ENCODE measurements at regions not wholly inside any gene's neighbourhood (a gene's known extent, or its start where the extent isn't known, plus 50 kb on each side); places are given as distances from the start of the nearest gene placed in this dataset.

- intact Hi-C loops (cut with DNase I): no loop called here
- Histone ChIP-seq H3K9me3 (peaks cover 3% of the 10 kb centered on the region), H3K27me3 (ENCODE audit: low read depth) (no peaks in the 10 kb centered on the region), H3K27ac (no peak overlapping the region), H3K36me3 (no peaks in the 10 kb centered on the region), H3K4me3 (no peak overlapping the region), H3K4me1 (no peaks in the 10 kb centered on the region)
- DNase-seq (no peak), ATAC-seq (no peak)
- no peak for TF ChIP-seq CTCF (IDR thresholded peaks at IDR 0.05)
Measured at GRCh38 chr2:59398081-59398480, 1155.4 kb downstream of the BCL11A start.

GRCh38 chr2:59395119-59395518 lies 1154.0 kb upstream of the FANCL start:
- no peak for TF ChIP-seq CTCF (IDR thresholded peaks at IDR 0.05)
- no peak for ATAC-seq
- intact Hi-C loops (cut with DNase I): no loop called here
- H3K27me3 ChIP-seq (ENCODE audit: low read depth): no peaks in the 10 kb centered on the region
- no peak overlapping the region for H3K27ac ChIP-seq
- no peaks in the 10 kb centered on the region for H3K4me1 ChIP-seq
- no peak overlapping the region for H3K4me3 ChIP-seq
- no peak for DNase-seq
- H3K36me3 ChIP-seq: no peaks in the 10 kb centered on the region
- no peaks in the 10 kb centered on the region for H3K9me3 ChIP-seq

- H3K27ac ChIP-seq: no peak overlapping the region
- H3K27me3 ChIP-seq (ENCODE audit: low read depth): no peaks in the 10 kb centered on the region
- H3K36me3 ChIP-seq: no peaks in the 10 kb centered on the region
- DNase-seq: no peak
- intact Hi-C loops (cut with DNase I): no loop called here
- no peak overlapping the region for H3K4me3 ChIP-seq
- H3K4me1 ChIP-seq: no peaks in the 10 kb centered on the region
- no peak for TF ChIP-seq CTCF (IDR thresholded peaks at IDR 0.05)
- no peaks in the 10 kb centered on the region for H3K9me3 ChIP-seq
- ATAC-seq: no peak
Measured at GRCh38 chr2:59391896-59392295, 1150.8 kb upstream of the FANCL start.

GRCh38 chr2:59390581-59390980 lies 1149.5 kb upstream of the FANCL start:
- no peaks in the 10 kb centered on the region for H3K4me1 ChIP-seq
- ATAC-seq (no peak), DNase-seq (no peak)
- intact Hi-C loops (cut with DNase I): no loop called here
- no peak overlapping the region for H3K27ac ChIP-seq
- no peak for TF ChIP-seq CTCF (IDR thresholded peaks at IDR 0.05)
- no peaks in the 10 kb centered on the region for H3K36me3 ChIP-seq
- no peaks in the 10 kb centered on the region for H3K27me3 ChIP-seq (ENCODE audit: low read depth)
- H3K9me3 ChIP-seq: no peaks in the 10 kb centered on the region
- no peak overlapping the region for H3K4me3 ChIP-seq

GRCh38 chr2:59389240-59389639 lies 1148.1 kb upstream of the FANCL start:
- H3K4me3 ChIP-seq: no peak overlapping the region
- no peak overlapping the region for H3K27ac ChIP-seq
- no peaks in the 10 kb centered on the region for H3K4me1 ChIP-seq
- no peaks in the 10 kb centered on the region for H3K36me3 ChIP-seq
- ATAC-seq: no peak
- no peaks in the 10 kb centered on the region for H3K27me3 ChIP-seq (ENCODE audit: low read depth)
- no peak for DNase-seq
- H3K9me3 ChIP-seq: no peaks in the 10 kb centered on the region
- no peak for TF ChIP-seq CTCF (IDR thresholded peaks at IDR 0.05)
- intact Hi-C loops (cut with DNase I): no loop called here

GRCh38 chr2:59385971-59386370 lies 1144.8 kb upstream of the FANCL start:
- Histone ChIP-seq H3K4me3 (no peak overlapping the region), H3K4me1 (no peaks in the 10 kb centered on the region), H3K27ac (no peak overlapping the region), H3K27me3 (ENCODE audit: low read depth) (no peaks in the 10 kb centered on the region), H3K36me3 (no peaks in the 10 kb centered on the region), H3K9me3 (no peaks in the 10 kb centered on the region)
- no peak for DNase-seq
- intact Hi-C loops (cut with DNase I): no loop called here
- no peak for TF ChIP-seq CTCF (IDR thresholded peaks at IDR 0.05)
- ATAC-seq: no peak
